K562 (cell line): ENCODE measurements at regions not wholly inside any gene's neighbourhood (a gene's known extent, or its start where the extent isn't known, plus 50 kb on each side); places are given as distances from the start of the nearest gene placed in this dataset.

ENCODE experiments used
- ATAC-seq: fragments of 200-7000 bp; cut with Tn5 transposase; 3 replicates; pipeline ENCODE4 v1.9.1; 2020; ENCODE audit warnings: moderate library complexity
- BruUV-seq: library from RNA; stranded (reverse); fragments of 400-500 nt; replicated peaks from 2 replicates; lab custom pipeline; 2021; lab: Mats Ljungman, UMichigan
- CTCF ChIA-PET: fragments of 300-600 bp; formaldehyde crosslinking; extraction: SDS; loops from one replicate; lab custom pipeline; 2021; ENCODE audit warnings: low intra/inter-chr PET ratio; lab: Yijun Ruan, JAX
- POLR2A ChIA-PET: fragments of 300-600, 350-650 bp; sonication (Branson Sonifier 250); formaldehyde crosslinking; extraction: SDS; loops from one replicate; lab custom pipeline; 2021; ENCODE audit warnings: antibody characterized with exemption, inconsistent platforms; lab: Yijun Ruan, JAX
- DNase-seq, 4 experiments: peaks; one replicate each; pipeline versions ENCODE4 v3.0.0 to v3.0.0-alpha.2; 2011 to 2018; ENCODE audit warnings: low spot score in 3 of 4, mixed read lengths in 3 of 4; ENCODE audit errors: extremely low read depth in 1 of 4
- FAIRE-seq: peaks from 2 replicates; lab custom pipeline; 2011; peaks lifted over from hg19 to GRCh38; lab: Jason Lieb, UNC
- H2AFZ ChIP-seq: 2 replicates; pipeline ENCODE4 v1.6.0; 2011; ENCODE audit warnings: low read depth, low read length, control low read depth, inconsistent platforms
- H3K27ac ChIP-seq: fragments of 200-600 bp; 3 replicates; pipeline ENCODE4 v1.8.0; 2011; ENCODE audit warnings: low read depth, mild to moderate bottlenecking, control low read depth, inconsistent platforms, low read length, moderate library complexity, mixed read lengths; ENCODE audit errors: extremely low read depth
- H3K27me3 ChIP-seq, 2 experiments: fragments of 300-600 bp in 1 of 2; 2 replicates in 1 of 2; 3 replicates in 1 of 2; pipeline versions ENCODE4 v1.6.0 to v1.8.0; 2011; ENCODE audit warnings: inconsistent platforms in 2 of 2, low read length in 2 of 2, mild to moderate bottlenecking in 1 of 2, mixed read lengths in 1 of 2, moderate library complexity in 1 of 2; ENCODE audit not compliant: control insufficient read depth in 2 of 2, insufficient read depth in 2 of 2
- H3K36me3 ChIP-seq: fragments of 300-600 bp; 3 replicates; pipeline ENCODE4 v1.8.0; 2011; ENCODE audit warnings: mild to moderate bottlenecking, low read length, inconsistent platforms; ENCODE audit not compliant: control insufficient read depth, insufficient read depth
- H3K4me1 ChIP-seq, 2 experiments: fragments of 200-600 bp in 1 of 2; replicated peaks in 1 of 2; 2 replicates in 1 of 2; 3 replicates in 1 of 2; pipeline versions ENCODE4 v1.5.1 to v1.8.0; 2011; ENCODE audit warnings: inconsistent platforms in 2 of 2, low read length in 2 of 2, mild to moderate bottlenecking in 1 of 2, mixed read lengths in 1 of 2, moderate library complexity in 1 of 2; ENCODE audit not compliant: control insufficient read depth in 2 of 2, insufficient read depth in 2 of 2
- H3K4me2 ChIP-seq: 2 replicates; pipeline ENCODE4 v1.6.1; 2011; ENCODE audit warnings: low read length, control low read depth, inconsistent platforms, mixed read lengths; ENCODE audit not compliant: insufficient read depth
- H3K4me3 ChIP-seq: fragments of 200-600 bp; sonication (generic), shearing (Covaris generic); 2 replicates; pipeline ENCODE4 v1.5.1; 2016; ENCODE audit warnings: control low read depth, inconsistent platforms
- H3K79me2 ChIP-seq: fragments of 200-600 bp; 3 replicates; pipeline ENCODE4 v1.8.0; 2011; ENCODE audit warnings: low read length, inconsistent platforms; ENCODE audit not compliant: control insufficient read depth, insufficient read depth
- H3K9ac ChIP-seq, 2 experiments: 2 replicates each; pipeline versions ENCODE4 v1.6.0 to v1.6.1; 2011; ENCODE audit warnings: low read depth in 2 of 2, low read length in 2 of 2, control low read depth in 1 of 2, inconsistent platforms in 1 of 2, mild to moderate bottlenecking in 1 of 2, mixed read lengths in 1 of 2; ENCODE audit not compliant: insufficient read depth in 1 of 2
- H3K9me1 ChIP-seq: one replicate; pipeline ENCODE4 v1.6.0; 2011; ENCODE audit warnings: inconsistent platforms, mild to moderate bottlenecking, low read length, moderate library complexity; ENCODE audit not compliant: control insufficient read depth, insufficient read depth
- H3K9me3 ChIP-seq: replicated peaks from 2 replicates; pipeline ENCODE4 v1.5.1; 2011; ENCODE audit warnings: low read depth, low read length, inconsistent platforms; ENCODE audit not compliant: control insufficient read depth, insufficient read depth
- H4K20me1 ChIP-seq: replicated peaks from 2 replicates; pipeline ENCODE4 v1.6.1; 2011; ENCODE audit warnings: low read length, inconsistent platforms, mixed read lengths; ENCODE audit not compliant: control insufficient read depth, insufficient read depth
- CBX8 ChIP-seq: fragments of 200-600 bp; sonication (generic); IDR thresholded peaks from 2 replicates; pipeline ENCODE4 v1.6.1; 2012; ENCODE audit warnings: borderline replicate concordance, mixed run types, low read depth, mild to moderate bottlenecking, moderate library complexity, mixed read lengths, low read length, control low read depth, inconsistent platforms; ENCODE audit not compliant: poor library complexity, severe bottlenecking; ENCODE audit errors: extremely low read depth
- CSDE1 ChIP-seq, 2 experiments: fragments of 450-650 bp; IDR thresholded peaks; 2 replicates each; pipeline ENCODE4 v1.6.1; 2016; ENCODE audit warnings: mild to moderate bottlenecking in 1 of 2
- HINFP ChIP-seq: fragments of 450-650 bp; conservative IDR thresholded peaks from 2 replicates; pipeline ENCODE4 v1.6.1; 2016; ENCODE audit warnings: missing genetic modification characterization, low read depth, mild to moderate bottlenecking, control low read depth, missing compliant biosample characterization
- KAT2B ChIP-seq: IDR thresholded peaks from one replicate; pipeline ENCODE4 v1.6.1; 2012; ENCODE audit warnings: low read depth, mild to moderate bottlenecking, control low read depth, inconsistent platforms, low read length, moderate library complexity
- KDM2B ChIP-seq: fragments of 250-450 bp; sonication (Bioruptor Pico); IDR thresholded peaks from 2 replicates; pipeline ENCODE4 v1.8.0; 2021; ENCODE audit warnings: mild to moderate bottlenecking, moderate library complexity
- KLF16 ChIP-seq: IDR thresholded peaks from 2 replicates; pipeline ENCODE4 v1.6.1; 2016; ENCODE audit warnings: antibody characterized with exemption
- POU5F1 ChIP-seq: fragments of 150-350 bp; IDR thresholded peaks from 2 replicates; pipeline ENCODE4 v1.6.1; 2014; ENCODE audit warnings: borderline replicate concordance, low read length, low read depth, mild to moderate bottlenecking; ENCODE audit not compliant: partially characterized antibody
- RBM15 ChIP-seq: fragments of 200-400 bp; formaldehyde crosslinking; IDR thresholded peaks from 2 replicates; pipeline ENCODE4 v1.6.1; 2018; ENCODE audit warnings: mild to moderate bottlenecking, low read length, moderate library complexity; ENCODE audit not compliant: insufficient read depth
- SMAD4 ChIP-seq: fragments of 250-450 bp; sonication (Bioruptor Pico); conservative IDR thresholded peaks from 2 replicates; pipeline ENCODE4 v1.8.0; 2021; ENCODE audit warnings: inconsistent platforms, mild to moderate bottlenecking, moderate library complexity
- SRSF9 ChIP-seq: fragments of 200-400 bp; formaldehyde crosslinking; IDR thresholded peaks from 2 replicates; pipeline ENCODE4 v1.6.1; 2017; ENCODE audit warnings: low read depth, low read length, borderline replicate concordance
- ZNF324 ChIP-seq: fragments of 250-450 bp; sonication (Bioruptor Pico); IDR thresholded peaks from 2 replicates; pipeline ENCODE4 v1.4.0; 2020; ENCODE audit warnings: mild to moderate bottlenecking
- ZNF609 ChIP-seq: sonication (generic); formaldehyde crosslinking; IDR thresholded peaks from 2 replicates; pipeline ENCODE4 v1.8.1; 2023; ENCODE audit warnings: missing genetic modification reagents, mild to moderate bottlenecking, borderline replicate concordance
- ZNF785 ChIP-seq: fragments of 250-450 bp; sonication (Bioruptor Pico); IDR thresholded peaks from 2 replicates; pipeline ENCODE4 v1.4.0; 2020; ENCODE audit warnings: mild to moderate bottlenecking
- WGBS: fragments of 100-300 bp; shearing (Covaris generic); methylation state at CpG from one replicate; pipeline ENCODE4 v1.1.6; 2016; ENCODE audit warnings: low coverage, mixed read lengths; ENCODE audit not compliant: insufficient coverage; ENCODE audit errors: missing lambda C conversion rate; 5-methylcytosine and 5-hydroxymethylcytosine counted together
- in situ Hi-C: fragments of 300-500 bp; cut with MboI; formaldehyde crosslinking; loops from 4 replicates; pipeline ENCODE4 v1.15.0; 2018; ENCODE audit warnings: inconsistent platforms, mixed read lengths
- intact Hi-C: fragments of 100-400 bp; cut with micrococcal nuclease; formaldehyde crosslinking; loops from 2 replicates; pipeline ENCODE4 v1.14.2; 2022

- Histone ChIP-seq H3K9ac (no peak overlapping the region), H3K9me1 (no peaks in the 10 kb centered on the region), H4K20me1 (no peaks in the 10 kb centered on the region), H3K27ac (no peak overlapping the region), H3K36me3 (no peaks in the 10 kb centered on the region), H3K4me3 (no peak overlapping the region), H3K79me2 (no peaks in the 10 kb centered on the region), H3K4me2 (no peak overlapping the region), H3K4me1 (no peaks in the 10 kb centered on the region), H2AFZ (no peak overlapping the region), H3K9me3 (no peaks in the 10 kb centered on the region), H3K27me3 (no peaks in the 10 kb centered on the region)
- ChIA-PET POLR2A (no interaction called here), CTCF (no interaction called here)
- FAIRE-seq (no peak), DNase-seq (no peak), ATAC-seq (no peak)
- intact Hi-C loops (no loop called here), in situ Hi-C loops (no loop called here)
- WGBS = 2% methylated on average over 3 of the region's 3 CpGs
- TF ChIP-seq ZNF609 (CRISPR knock-in tag) (no peak), HINFP (no peak), KLF16 (no peak), SRSF9 (no peak), KDM2B (CRISPR knock-in tag) (no peak), SMAD4 (CRISPR knock-in tag) (no peak), CSDE1 (IDR thresholded peaks at IDR 0.05) (no peak), CBX8 (no peak), POU5F1 (no peak), ZNF324 (CRISPR knock-in tag) (no peak), RBM15 (no peak), ZNF785 (CRISPR knock-in tag) (no peak), KAT2B (no peak)
- BruUV-seq = no TSS peak
These were observed 138.4 kb upstream of the CTTNBP2 start for GRCh38 chr7:118011652-118012051.
